Nephron (organoid): ENCODE measurements at regions not wholly inside any gene's neighbourhood (a gene's known extent, or its start where the extent isn't known, plus 50 kb on each side); places are given as distances from the start of the nearest gene placed in this dataset.

Source experiments
- H3K27ac Mint-ChIP-seq, 3 experiments: 2 replicates each; pipeline ENCODE4 v1.8.0; 2020; ENCODE audit warnings: mixed read lengths in 3 of 3, mild to moderate bottlenecking in 2 of 3, moderate library complexity in 1 of 3
- H3K27me3 Mint-ChIP-seq: 2 replicates; pipeline ENCODE4 v1.8.0; 2021; ENCODE audit warnings: low read depth, mild to moderate bottlenecking, moderate library complexity, mixed read lengths
- H3K36me3 Mint-ChIP-seq: 2 replicates; pipeline ENCODE4 v1.8.0; 2020; ENCODE audit warnings: low read depth, mixed read lengths
- H3K4me1 Mint-ChIP-seq: 2 replicates; pipeline ENCODE4 v1.8.0; 2020; ENCODE audit warnings: mixed read lengths
- H3K4me3 Mint-ChIP-seq, 3 experiments: 2 replicates each; pipeline ENCODE4 v1.8.0; 2020; ENCODE audit warnings: mild to moderate bottlenecking in 3 of 3, mixed read lengths in 3 of 3, moderate library complexity in 2 of 3
- H3K9me3 Mint-ChIP-seq: 2 replicates; pipeline ENCODE4 v1.8.0; 2020; ENCODE audit warnings: mixed read lengths
- TF ChIP-seq, protein P1 (sequence below), 3 experiments: fragments of 200-600 bp; sonication (generic); IDR thresholded peaks; one replicate each; pipeline ENCODE4 v1.5.0; 2021; ENCODE audit warnings: antibody characterized with exemption in 3 of 3; ENCODE audit not compliant: unreplicated experiment in 3 of 3

GRCh38 chr2:181308766-181309515 lies 148.2 kb upstream of the ITGA4 start:
- Mint-ChIP-seq H3K27me3 (no peaks in the 10 kb centered on the region), H3K4me3 (no peak overlapping the region), H3K36me3 (no peaks in the 10 kb centered on the region), H3K27ac (no peak overlapping the region), H3K4me1 (peaks cover 22% of the 10 kb centered on the region), H3K9me3 (no peaks in the 10 kb centered on the region)
- TF ChIP-seq, protein P1, sequence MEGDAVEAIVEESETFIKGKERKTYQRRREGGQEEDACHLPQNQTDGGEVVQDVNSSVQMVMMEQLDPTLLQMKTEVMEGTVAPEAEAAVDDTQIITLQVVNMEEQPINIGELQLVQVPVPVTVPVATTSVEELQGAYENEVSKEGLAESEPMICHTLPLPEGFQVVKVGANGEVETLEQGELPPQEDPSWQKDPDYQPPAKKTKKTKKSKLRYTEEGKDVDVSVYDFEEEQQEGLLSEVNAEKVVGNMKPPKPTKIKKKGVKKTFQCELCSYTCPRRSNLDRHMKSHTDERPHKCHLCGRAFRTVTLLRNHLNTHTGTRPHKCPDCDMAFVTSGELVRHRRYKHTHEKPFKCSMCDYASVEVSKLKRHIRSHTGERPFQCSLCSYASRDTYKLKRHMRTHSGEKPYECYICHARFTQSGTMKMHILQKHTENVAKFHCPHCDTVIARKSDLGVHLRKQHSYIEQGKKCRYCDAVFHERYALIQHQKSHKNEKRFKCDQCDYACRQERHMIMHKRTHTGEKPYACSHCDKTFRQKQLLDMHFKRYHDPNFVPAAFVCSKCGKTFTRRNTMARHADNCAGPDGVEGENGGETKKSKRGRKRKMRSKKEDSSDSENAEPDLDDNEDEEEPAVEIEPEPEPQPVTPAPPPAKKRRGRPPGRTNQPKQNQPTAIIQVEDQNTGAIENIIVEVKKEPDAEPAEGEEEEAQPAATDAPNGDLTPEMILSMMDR (IDR thresholded peaks at IDR 0.05; ENCODE audit: unreplicated experiment in 3 of 3): no peak

GRCh38 chr2:181309586-181309985 lies 147.6 kb upstream of the ITGA4 start:
- TF ChIP-seq, protein P1 (IDR thresholded peaks at IDR 0.05; ENCODE audit: unreplicated experiment in 3 of 3): no peak
- Mint-ChIP-seq H3K4me1 (peaks cover 22% of the 10 kb centered on the region), H3K27ac (no peak overlapping the region), H3K27me3 (no peaks in the 10 kb centered on the region), H3K36me3 (no peaks in the 10 kb centered on the region), H3K4me3 (no peak overlapping the region), H3K9me3 (no peaks in the 10 kb centered on the region)

GRCh38 chr2:181310967-181311366 lies 146.2 kb upstream of the ITGA4 start:
- Mint-ChIP-seq H3K36me3 (no peaks in the 10 kb centered on the region), H3K4me1 (peaks cover 11% of the 10 kb centered on the region), H3K27me3 (no peaks in the 10 kb centered on the region), H3K9me3 (no peaks in the 10 kb centered on the region), H3K27ac (no peak overlapping the region), H3K4me3 (no peak overlapping the region)
- TF ChIP-seq, protein P1 (IDR thresholded peaks at IDR 0.05; ENCODE audit: unreplicated experiment in 3 of 3): no peak

GRCh38 chr2:181311837-181312236 lies 145.3 kb upstream of the ITGA4 start:
- Mint-ChIP-seq H3K36me3 (no peaks in the 10 kb centered on the region), H3K4me1 (peaks cover 2% of the 10 kb centered on the region), H3K9me3 (no peaks in the 10 kb centered on the region), H3K27me3 (no peaks in the 10 kb centered on the region), H3K27ac (no peak overlapping the region), H3K4me3 (no peak overlapping the region)
- TF ChIP-seq, protein P1 (IDR thresholded peaks at IDR 0.05; ENCODE audit: unreplicated experiment in 3 of 3): no peak

GRCh38 chr2:181312515-181312927 lies 144.7 kb upstream of the ITGA4 start:
- Mint-ChIP-seq H3K27ac (no peak overlapping the region), H3K4me3 (no peak overlapping the region), H3K4me1 (no peaks in the 10 kb centered on the region), H3K9me3 (no peaks in the 10 kb centered on the region), H3K36me3 (no peaks in the 10 kb centered on the region), H3K27me3 (no peaks in the 10 kb centered on the region)
- TF ChIP-seq, protein P1 (IDR thresholded peaks at IDR 0.05; ENCODE audit: unreplicated experiment in 3 of 3): no peak

- Mint-ChIP-seq H3K36me3 (no peaks in the 10 kb centered on the region), H3K4me3 (no peak overlapping the region), H3K27me3 (no peaks in the 10 kb centered on the region), H3K27ac (no peak overlapping the region), H3K4me1 (no peaks in the 10 kb centered on the region), H3K9me3 (no peaks in the 10 kb centered on the region)
- TF ChIP-seq, protein P1 (IDR thresholded peaks at IDR 0.05; ENCODE audit: unreplicated experiment in 3 of 3): no peak
Observed at GRCh38 chr2:181313845-181314244, 143.3 kb upstream of the ITGA4 start.
